Loucy (cell line): ENCODE measurements at regions not wholly inside any gene's neighbourhood (a gene's known extent, or its start where the extent isn't known, plus 50 kb on each side); places are given as distances from the start of the nearest gene placed in this dataset.

Experiments used
- H2AFZ ChIP-seq: fragments of 200-600 bp; sonication (generic); 2 replicates; pipeline ENCODE4 v1.6.0; 2016; ENCODE audit warnings: antibody characterized with exemption, mild to moderate bottlenecking, low read length, moderate library complexity
- H3F3A ChIP-seq: fragments of 200-600 bp; 2 replicates; pipeline ENCODE4 v1.6.0; 2016; ENCODE audit warnings: antibody characterized with exemption, low read depth, mild to moderate bottlenecking
- H3K27me3 ChIP-seq: fragments of 200-600 bp; sonication (generic); 2 replicates; pipeline ENCODE4 v1.6.1; 2014; ENCODE audit warnings: low read length, mild to moderate bottlenecking; ENCODE audit not compliant: insufficient read depth, poor library complexity, severe bottlenecking
- H3K36me3 ChIP-seq: fragments of 200-600 bp; sonication (generic); 2 replicates; pipeline ENCODE4 v1.6.1; 2016; ENCODE audit warnings: low read length; ENCODE audit not compliant: insufficient read depth
- H3K4me1 ChIP-seq: fragments of 200-600 bp; sonication (generic); 2 replicates; pipeline ENCODE4 v1.5.1; 2014; ENCODE audit warnings: low read length, mild to moderate bottlenecking; ENCODE audit not compliant: insufficient read depth, poor library complexity, severe bottlenecking
- H3K4me2 ChIP-seq: fragments of 200-600 bp; sonication (generic); 2 replicates; pipeline ENCODE4 v1.6.0; 2014; ENCODE audit warnings: antibody characterized with exemption, low read length, low read depth, mild to moderate bottlenecking; ENCODE audit not compliant: poor library complexity, severe bottlenecking
- H3K4me3 ChIP-seq: fragments of 200-600 bp; sonication (generic); 2 replicates; pipeline ENCODE4 v1.5.1; 2014; ENCODE audit warnings: low read length, mild to moderate bottlenecking, mixed read lengths; ENCODE audit not compliant: poor library complexity, severe bottlenecking
- H3K79me2 ChIP-seq: fragments of 200-600 bp; sonication (generic); 2 replicates; pipeline ENCODE4 v1.6.1; 2014; ENCODE audit warnings: low read length; ENCODE audit not compliant: insufficient read depth
- H3K9ac ChIP-seq: fragments of 200-600 bp; sonication (generic); 2 replicates; pipeline ENCODE4 v1.6.0; 2014; ENCODE audit warnings: mild to moderate bottlenecking, low read depth, low read length, moderate library complexity; ENCODE audit not compliant: poor library complexity, severe bottlenecking
- H3K9me2 ChIP-seq: fragments of 200-600 bp; sonication (generic); replicated peaks from 2 replicates; pipeline ENCODE4 v1.6.1; 2016; ENCODE audit warnings: low read depth, low read length, mixed read lengths
- H3K9me3 ChIP-seq: fragments of 200-600 bp; sonication (generic); 2 replicates; pipeline ENCODE4 v1.6.1; 2014; ENCODE audit warnings: mild to moderate bottlenecking, antibody characterized with exemption, low read length, low read depth; ENCODE audit not compliant: insufficient read depth
- H4K20me1 ChIP-seq: fragments of 200-600 bp; sonication (generic); 2 replicates; pipeline ENCODE4 v1.6.0; 2014; ENCODE audit warnings: antibody characterized with exemption, low read length, mild to moderate bottlenecking; ENCODE audit not compliant: insufficient read depth, poor library complexity, severe bottlenecking
- EZH2phosphoT487 ChIP-seq: fragments of 200-600 bp; IDR thresholded peaks from 2 replicates; pipeline ENCODE4 v1.6.1; 2018; ENCODE audit warnings: antibody characterized with exemption, mild to moderate bottlenecking, moderate library complexity, borderline replicate concordance
- TF ChIP-seq, protein P1 (sequence below): fragments of 200-600 bp; sonication (generic); conservative IDR thresholded peaks from 2 replicates; pipeline ENCODE4 v1.5.1; 2014; ENCODE audit warnings: mild to moderate bottlenecking, antibody characterized with exemption, low read length

DNA sequence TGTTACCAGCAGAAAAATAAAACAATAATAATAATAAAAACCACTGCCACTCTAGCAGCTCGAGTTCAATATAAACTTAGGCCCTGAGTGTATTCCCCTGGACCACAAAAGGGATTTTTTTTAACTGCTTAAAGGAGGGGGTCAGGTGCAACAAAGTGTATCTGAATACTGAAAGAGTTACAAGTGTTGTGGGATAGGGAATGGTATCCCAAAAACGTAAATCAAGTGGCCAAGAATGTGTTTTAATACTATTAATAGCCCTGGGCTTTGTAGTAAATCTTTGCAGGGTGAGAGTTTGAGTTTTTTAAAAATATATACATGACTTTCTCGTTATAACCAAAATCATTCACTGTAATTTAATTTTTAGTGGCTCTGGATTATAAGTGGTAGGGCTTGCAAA is 860.1 kb upstream of the INTU start:
- Histone ChIP-seq H3K9me3 (no peaks in the 10 kb centered on the region), H2AFZ (no peak overlapping the region), H3K4me3 (no peak overlapping the region), H3K36me3 (no peaks in the 10 kb centered on the region), H3K4me1 (no peaks in the 10 kb centered on the region), H3K27me3 (no peaks in the 10 kb centered on the region), H3F3A (no peaks in the 10 kb centered on the region), H3K4me2 (no peak overlapping the region), H4K20me1 (no peaks in the 10 kb centered on the region), H3K9ac (no peak overlapping the region), H3K79me2 (no peaks in the 10 kb centered on the region), H3K9me2 (no peaks in the 10 kb centered on the region)
- no peak for TF ChIP-seq EZH2phosphoT487
- TF ChIP-seq, protein P1, sequence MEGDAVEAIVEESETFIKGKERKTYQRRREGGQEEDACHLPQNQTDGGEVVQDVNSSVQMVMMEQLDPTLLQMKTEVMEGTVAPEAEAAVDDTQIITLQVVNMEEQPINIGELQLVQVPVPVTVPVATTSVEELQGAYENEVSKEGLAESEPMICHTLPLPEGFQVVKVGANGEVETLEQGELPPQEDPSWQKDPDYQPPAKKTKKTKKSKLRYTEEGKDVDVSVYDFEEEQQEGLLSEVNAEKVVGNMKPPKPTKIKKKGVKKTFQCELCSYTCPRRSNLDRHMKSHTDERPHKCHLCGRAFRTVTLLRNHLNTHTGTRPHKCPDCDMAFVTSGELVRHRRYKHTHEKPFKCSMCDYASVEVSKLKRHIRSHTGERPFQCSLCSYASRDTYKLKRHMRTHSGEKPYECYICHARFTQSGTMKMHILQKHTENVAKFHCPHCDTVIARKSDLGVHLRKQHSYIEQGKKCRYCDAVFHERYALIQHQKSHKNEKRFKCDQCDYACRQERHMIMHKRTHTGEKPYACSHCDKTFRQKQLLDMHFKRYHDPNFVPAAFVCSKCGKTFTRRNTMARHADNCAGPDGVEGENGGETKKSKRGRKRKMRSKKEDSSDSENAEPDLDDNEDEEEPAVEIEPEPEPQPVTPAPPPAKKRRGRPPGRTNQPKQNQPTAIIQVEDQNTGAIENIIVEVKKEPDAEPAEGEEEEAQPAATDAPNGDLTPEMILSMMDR: no peak

DNA sequence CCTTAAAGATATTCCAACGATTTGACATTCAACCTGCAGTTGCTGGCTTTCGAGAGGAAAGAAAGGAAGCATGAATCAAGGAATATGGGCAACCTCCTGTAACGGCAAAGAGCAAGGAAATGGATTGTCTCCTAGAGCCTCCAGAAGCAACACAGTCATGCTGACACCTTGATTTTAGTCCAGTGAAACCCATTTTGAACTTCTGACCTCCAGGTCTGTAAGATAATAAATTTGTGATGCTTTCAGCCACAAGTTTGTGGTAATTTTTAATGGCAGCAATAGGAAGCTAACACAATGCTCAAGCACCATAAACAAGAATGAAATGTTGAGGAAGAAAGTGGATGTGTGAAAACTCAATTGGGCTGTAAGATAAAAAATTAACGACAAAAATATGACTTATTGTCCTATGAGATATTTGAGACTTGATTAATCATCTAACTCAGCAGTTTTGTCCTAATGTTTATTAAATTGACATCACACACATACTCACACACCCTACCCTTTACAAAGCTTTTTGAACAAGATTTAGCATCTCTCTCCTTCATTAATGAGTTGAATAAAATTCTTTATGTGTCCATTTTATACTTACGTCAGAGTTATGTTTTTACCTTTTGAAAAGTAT is 857.2 kb upstream of the INTU start:
- Histone ChIP-seq H3K4me2 (no peak overlapping the region), H3K4me1 (no peaks in the 10 kb centered on the region), H3K79me2 (no peaks in the 10 kb centered on the region), H2AFZ (no peak overlapping the region), H3K9me3 (no peaks in the 10 kb centered on the region), H3K9me2 (no peaks in the 10 kb centered on the region), H4K20me1 (no peaks in the 10 kb centered on the region), H3K36me3 (no peaks in the 10 kb centered on the region), H3K27me3 (no peaks in the 10 kb centered on the region), H3F3A (no peaks in the 10 kb centered on the region), H3K4me3 (no peak overlapping the region), H3K9ac (no peak overlapping the region)
- no peak for TF ChIP-seq EZH2phosphoT487
- TF ChIP-seq, protein P1: no peak

DNA sequence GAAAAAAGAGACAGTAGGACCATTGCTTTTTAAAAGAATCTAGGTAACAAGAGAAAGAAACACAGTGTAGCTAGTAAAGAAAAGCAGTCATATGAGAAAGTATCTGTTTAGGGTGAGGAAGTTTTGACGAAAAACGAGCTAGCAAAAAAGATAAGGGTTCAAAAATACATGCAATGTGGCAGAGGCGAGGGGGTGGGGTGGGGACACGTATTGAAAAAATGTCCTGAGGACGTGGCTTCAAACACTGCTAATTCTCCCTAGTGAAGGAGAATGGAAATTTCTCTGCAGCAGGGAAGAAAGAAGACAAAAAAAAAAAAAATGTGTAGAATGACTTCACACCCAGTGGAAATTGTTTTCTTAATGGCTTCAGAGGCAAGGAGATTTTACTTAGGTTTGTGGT is 856.4 kb upstream of the INTU start:
- Histone ChIP-seq H3F3A (no peaks in the 10 kb centered on the region), H3K27me3 (no peaks in the 10 kb centered on the region), H3K4me1 (no peaks in the 10 kb centered on the region), H2AFZ (no peak overlapping the region), H3K9me2 (no peaks in the 10 kb centered on the region), H3K4me3 (no peak overlapping the region), H4K20me1 (no peaks in the 10 kb centered on the region), H3K9me3 (no peaks in the 10 kb centered on the region), H3K9ac (no peak overlapping the region), H3K79me2 (no peaks in the 10 kb centered on the region), H3K36me3 (no peaks in the 10 kb centered on the region), H3K4me2 (no peak overlapping the region)
- TF ChIP-seq, protein P1: no peak
- TF ChIP-seq EZH2phosphoT487: no peak
